HepG2 (cell line): ENCODE measurements at regions not wholly inside any gene's neighbourhood (a gene's known extent, or its start where the extent isn't known, plus 50 kb on each side); places are given as distances from the start of the nearest gene placed in this dataset.

Experiments used
- ATAC-seq: fragments of 200-7000 bp; cut with Tn5 transposase; 3 replicates; pipeline ENCODE4 v1.9.1; 2020; ENCODE audit warnings: mild to moderate bottlenecking, moderate library complexity
- BruUV-seq: library from RNA; stranded (reverse); fragments of 400-500 nt; replicated peaks from 2 replicates; lab custom pipeline; 2021; lab: Mats Ljungman, UMichigan
- CTCF ChIA-PET: fragments of 300-600 bp; formaldehyde crosslinking; extraction: SDS; loops from one replicate; lab custom pipeline; 2021; ENCODE audit warnings: low total read pairs, inconsistent platforms, low intra/inter-chr PET ratio; lab: Yijun Ruan, JAX
- POLR2A ChIA-PET: fragments of 350-600 bp; sonication (Branson Sonifier 250); formaldehyde crosslinking; loops from one replicate; lab custom pipeline; 2020; ENCODE audit warnings: antibody characterized with exemption, inconsistent platforms; lab: Yijun Ruan, JAX
- DNase-seq: peaks from one replicate; pipeline ENCODE4 v3.0.0-alpha.2; 2015; ENCODE audit warnings: low spot score
- FAIRE-seq: peaks from 3 replicates; lab custom pipeline; 2011; peaks lifted over from hg19 to GRCh38; lab: Jason Lieb, UNC
- H2AFZ ChIP-seq: one replicate; pipeline ENCODE4 v1.6.1; 2011; ENCODE audit warnings: low read length, inconsistent platforms
- H3K27ac ChIP-seq: fragments of 300-600 bp; 3 replicates; pipeline ENCODE4 v1.8.0; 2011; ENCODE audit warnings: mixed run types, mild to moderate bottlenecking, mixed read lengths, low read length, inconsistent platforms; ENCODE audit not compliant: insufficient read depth; ENCODE audit errors: extremely low read length
- H3K27me3 ChIP-seq, 2 experiments: fragments of 200-600 bp in 1 of 2; 2 replicates in 1 of 2; 3 replicates in 1 of 2; pipeline versions ENCODE4 v1.6.0 to v1.8.0; 2011; ENCODE audit warnings: low read length in 2 of 2, mild to moderate bottlenecking in 2 of 2, moderate library complexity in 2 of 2, inconsistent platforms in 1 of 2; ENCODE audit not compliant: insufficient read depth in 2 of 2, control insufficient read depth in 1 of 2
- H3K36me3 ChIP-seq, 2 experiments: fragments of 200-600 bp in 1 of 2; replicated peaks in 1 of 2; 2 replicates in 1 of 2; 3 replicates in 1 of 2; pipeline versions ENCODE4 v1.5.1 to v1.8.0; 2011; ENCODE audit warnings: low read length in 2 of 2, inconsistent platforms in 1 of 2; ENCODE audit not compliant: insufficient read depth in 2 of 2, control insufficient read depth in 1 of 2
- H3K4me1 ChIP-seq: 2 replicates; pipeline ENCODE4 v1.5.1; 2012; ENCODE audit warnings: low read length, inconsistent platforms; ENCODE audit not compliant: insufficient read depth
- H3K4me2 ChIP-seq: 2 replicates; pipeline ENCODE4 v1.6.0; 2011; ENCODE audit warnings: low read depth, low read length, inconsistent platforms
- H3K4me3 ChIP-seq, 3 experiments: fragments of 200-600 bp in 1 of 3; sonication (generic), shearing (Covaris generic) in 1 of 3; replicated peaks in 1 of 3; 2 replicates each; pipeline ENCODE4 v1.5.1; 2011 to 2016; ENCODE audit warnings: low read length in 3 of 3, inconsistent platforms in 2 of 3, low read depth in 2 of 3, mild to moderate bottlenecking in 2 of 3, control low read depth in 1 of 3, mixed read lengths in 1 of 3; ENCODE audit not compliant: insufficient read depth in 1 of 3
- H3K79me2 ChIP-seq: one replicate; pipeline ENCODE4 v1.6.1; 2011; ENCODE audit warnings: low read length, inconsistent platforms; ENCODE audit not compliant: insufficient read depth
- H3K9ac ChIP-seq: 2 replicates; pipeline ENCODE4 v1.6.0; 2011; ENCODE audit warnings: mild to moderate bottlenecking, low read depth, low read length, inconsistent platforms; ENCODE audit not compliant: insufficient read depth
- H3K9me3 ChIP-seq: 2 replicates; pipeline ENCODE4 v1.5.1; 2012; ENCODE audit warnings: mild to moderate bottlenecking, low read length
- H4K20me1 ChIP-seq: 2 replicates; pipeline ENCODE4 v1.6.0; 2011; ENCODE audit warnings: inconsistent platforms, mild to moderate bottlenecking, low read length, moderate library complexity; ENCODE audit not compliant: insufficient read depth
- REXO4 ChIP-seq: sonication (generic); formaldehyde crosslinking; IDR thresholded peaks from 2 replicates; pipeline ENCODE4 v1.8.0; 2022; ENCODE audit warnings: missing genetic modification reagents, mild to moderate bottlenecking, borderline replicate concordance
- STAG1 ChIP-seq: sonication (generic); formaldehyde crosslinking; IDR thresholded peaks from 2 replicates; pipeline ENCODE4 v1.4.0; 2020; ENCODE audit warnings: missing genetic modification reagents
- XRCC5 ChIP-seq: fragments of 200-400 bp; formaldehyde crosslinking; optimal IDR thresholded peaks from 2 replicates; pipeline ENCODE3; 2017; ENCODE audit warnings: mild to moderate bottlenecking, low read length
- ZKSCAN8 ChIP-seq: IDR thresholded peaks from 2 replicates; pipeline ENCODE4 v1.6.1; 2016; ENCODE audit warnings: borderline replicate concordance, missing genetic modification reagents, missing compliant biosample characterization
- ZMYM4 ChIP-seq: sonication (generic); formaldehyde crosslinking; IDR thresholded peaks from 2 replicates; pipeline ENCODE4 v1.8.1; 2023; ENCODE audit warnings: mild to moderate bottlenecking, missing genetic modification reagents
- ZNF703 ChIP-seq: sonication (generic); formaldehyde crosslinking; IDR thresholded peaks from 2 replicates; pipeline ENCODE4 v1.5.1; 2020; ENCODE audit warnings: missing genetic modification reagents, mild to moderate bottlenecking, moderate library complexity, borderline replicate concordance
- ZNF879 ChIP-seq: sonication (generic); formaldehyde crosslinking; IDR thresholded peaks from 2 replicates; pipeline ENCODE4 v1.8.1; 2023; ENCODE audit warnings: missing genetic modification reagents
- WGBS: methylation state at CpG from one replicate; pipeline ENCODE4 v1.1.6; 2017; ENCODE audit warnings: low lambda C conversion rate; 5-methylcytosine and 5-hydroxymethylcytosine counted together
- in situ Hi-C: cut with HindIII; loops from 2 replicates; pipeline ENCODE4 v1.10.0; 2017; ENCODE audit warnings: low pct_unique_long_range_greater_than_20kb; ENCODE audit not compliant: extremely low pct_ligation_motif_present
- intact Hi-C: fragments of 100-400 bp; cut with micrococcal nuclease; formaldehyde crosslinking; loops from one replicate; pipeline ENCODE4 v1.10.0; 2022; ENCODE audit not compliant: unreplicated experiment
- TF ChIP-seq, protein P1 (sequence below): sonication (generic); formaldehyde crosslinking; IDR thresholded peaks from 2 replicates; pipeline ENCODE4 v1.5.0; 2020; ENCODE audit warnings: missing genetic modification reagents
- TF ChIP-seq, protein P2 (sequence below): IDR thresholded peaks from 2 replicates; pipeline ENCODE4 v1.6.1; 2016
- TF ChIP-seq, protein P3 (sequence below): IDR thresholded peaks from 2 replicates; pipeline ENCODE4 v1.6.1; 2016; ENCODE audit warnings: missing biosample characterization, missing genetic modification reagents, low read depth

DNA sequence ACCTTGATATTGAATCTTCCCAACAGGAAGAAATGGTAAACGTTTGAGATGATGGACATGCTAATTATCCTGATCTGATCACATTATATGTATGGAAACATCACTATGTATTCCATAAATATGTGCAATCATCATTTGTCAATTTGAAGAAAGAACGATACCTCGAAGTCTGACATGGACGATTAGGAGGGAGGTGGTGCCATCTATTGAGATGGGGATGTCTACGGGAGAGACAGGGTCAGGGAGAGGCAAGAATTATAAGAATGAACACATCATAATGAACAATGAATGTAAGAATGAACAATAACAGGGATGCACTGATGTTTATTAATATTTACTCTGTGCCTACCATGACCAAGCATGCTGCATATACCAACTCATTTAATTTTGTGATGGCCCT lies 93.7 kb upstream of the SOD3 start:
- Histone ChIP-seq H3K9me3 (no peaks in the 10 kb centered on the region), H3K27ac (no peak overlapping the region), H3K36me3 (no peaks in the 10 kb centered on the region), H3K79me2 (no peaks in the 10 kb centered on the region), H3K4me1 (no peaks in the 10 kb centered on the region), H3K4me2 (no peak overlapping the region), H2AFZ (no peak overlapping the region), H3K27me3 (peaks cover 0 to 2% of the 10 kb centered on the region in 2 experiments; a peak in 1 of 5 replicates), H3K9ac (no peak overlapping the region), H4K20me1 (no peaks in the 10 kb centered on the region), H3K4me3 (no peak overlapping the region)
- ChIA-PET CTCF (no interaction called here), POLR2A (no interaction called here)
- no peak for TF ChIP-seq REXO4 (CRISPR knock-in tag)
- TF ChIP-seq XRCC5 = no peak
- TF ChIP-seq, protein P1, sequence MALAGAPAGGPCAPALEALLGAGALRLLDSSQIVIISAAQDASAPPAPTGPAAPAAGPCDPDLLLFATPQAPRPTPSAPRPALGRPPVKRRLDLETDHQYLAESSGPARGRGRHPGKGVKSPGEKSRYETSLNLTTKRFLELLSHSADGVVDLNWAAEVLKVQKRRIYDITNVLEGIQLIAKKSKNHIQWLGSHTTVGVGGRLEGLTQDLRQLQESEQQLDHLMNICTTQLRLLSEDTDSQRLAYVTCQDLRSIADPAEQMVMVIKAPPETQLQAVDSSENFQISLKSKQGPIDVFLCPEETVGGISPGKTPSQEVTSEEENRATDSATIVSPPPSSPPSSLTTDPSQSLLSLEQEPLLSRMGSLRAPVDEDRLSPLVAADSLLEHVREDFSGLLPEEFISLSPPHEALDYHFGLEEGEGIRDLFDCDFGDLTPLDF (CRISPR knock-in tag) = no peak
- no peak for TF ChIP-seq ZNF879 (CRISPR knock-in tag)
- TF ChIP-seq STAG1 (CRISPR knock-in tag) = 0 out of 2 replicates have a peak, but pooled peaks have one; percentile 7
- no peak for TF ChIP-seq ZKSCAN8 (CRISPR knock-in tag)
- TF ChIP-seq ZNF703 = no peak
- no TSS peak for BruUV-seq
- in situ Hi-C loops (no loop called here), intact Hi-C loops (no loop called here)
- DNase-seq (no peak), FAIRE-seq (no peak), ATAC-seq (no peak)
- WGBS = 3% methylated on average over 5 of the region's 5 CpGs

DNA sequence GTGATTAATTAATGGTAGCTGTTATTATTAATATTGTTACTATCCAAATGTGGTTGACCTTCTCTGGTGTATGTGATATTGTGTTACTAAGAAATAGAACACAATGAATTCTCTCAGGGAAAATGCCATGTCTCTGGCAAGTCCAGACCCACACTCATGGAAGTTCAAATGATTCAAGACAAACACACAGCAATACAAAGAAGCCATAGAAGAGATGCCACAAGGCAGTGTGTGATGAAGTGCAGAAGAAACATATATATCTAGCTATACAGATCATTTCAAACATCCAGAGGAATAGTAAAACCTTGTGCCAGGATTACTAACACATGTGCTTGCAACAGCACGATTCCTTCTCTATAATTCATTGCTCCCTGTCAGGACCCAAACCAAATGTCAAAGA lies 93.1 kb upstream of the SOD3 start:
- Histone ChIP-seq H2AFZ (no peak overlapping the region), H3K4me2 (no peak overlapping the region), H3K9ac (no peak overlapping the region), H3K4me3 (no peak overlapping the region), H3K79me2 (no peaks in the 10 kb centered on the region), H3K27ac (no peak overlapping the region), H4K20me1 (no peaks in the 10 kb centered on the region), H3K9me3 (no peaks in the 10 kb centered on the region), H3K4me1 (no peaks in the 10 kb centered on the region), H3K36me3 (no peaks in the 10 kb centered on the region), H3K27me3 (peaks cover 0 to 2% of the 10 kb centered on the region in 2 experiments; a peak in 1 of 5 replicates)
- ChIA-PET POLR2A (no interaction called here), CTCF (no interaction called here)
- FAIRE-seq = no peak
- no peak for ATAC-seq
- BruUV-seq = no TSS peak
- no peak for TF ChIP-seq ZMYM4 (CRISPR knock-in tag)
- TF ChIP-seq, protein P2, sequence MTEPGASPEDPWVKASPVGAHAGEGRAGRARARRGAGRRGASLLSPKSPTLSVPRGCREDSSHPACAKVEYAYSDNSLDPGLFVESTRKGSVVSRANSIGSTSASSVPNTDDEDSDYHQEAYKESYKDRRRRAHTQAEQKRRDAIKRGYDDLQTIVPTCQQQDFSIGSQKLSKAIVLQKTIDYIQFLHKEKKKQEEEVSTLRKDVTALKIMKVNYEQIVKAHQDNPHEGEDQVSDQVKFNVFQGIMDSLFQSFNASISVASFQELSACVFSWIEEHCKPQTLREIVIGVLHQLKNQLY (CRISPR knock-in tag) = no peak
- TF ChIP-seq, protein P3, sequence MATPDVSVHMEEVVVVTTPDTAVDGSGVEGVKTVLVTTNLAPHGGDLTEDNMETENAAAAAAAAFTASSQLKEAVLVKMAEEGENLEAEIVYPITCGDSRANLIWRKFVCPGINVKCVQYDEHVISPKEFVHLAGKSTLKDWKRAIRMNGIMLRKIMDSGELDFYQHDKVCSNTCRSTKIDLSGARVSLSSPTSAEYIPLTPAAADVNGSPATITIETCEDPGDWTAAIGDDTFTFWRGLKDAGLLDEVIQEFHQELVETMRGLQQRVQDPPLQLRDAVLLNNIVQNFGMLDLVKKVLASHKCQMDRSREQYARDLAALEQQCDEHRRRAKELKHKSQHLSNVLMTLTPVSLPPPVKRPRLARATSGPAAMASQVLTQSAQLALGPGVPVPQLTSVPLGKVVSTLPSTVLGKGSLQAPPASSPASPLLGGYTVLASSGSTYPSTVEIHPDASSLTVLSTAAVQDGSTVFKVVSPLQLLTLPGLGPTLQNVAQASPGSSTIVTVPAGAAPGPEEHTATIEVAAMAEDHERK (CRISPR knock-in tag) = no peak
- in situ Hi-C loops = no loop called here
- no peak for DNase-seq
- intact Hi-C loops = no loop called here
- 18% methylated on average over 1 of the region's 1 CpG for WGBS
